K562 (cell line): ENCODE measurements at regions not wholly inside any gene's neighbourhood (a gene's known extent, or its start where the extent isn't known, plus 50 kb on each side); places are given as distances from the start of the nearest gene placed in this dataset.

Experiments
- ATAC-seq: fragments of 200-7000 bp; cut with Tn5 transposase; 3 replicates; pipeline ENCODE4 v1.9.1; 2020; ENCODE audit warnings: moderate library complexity
- BruUV-seq: library from RNA; stranded (reverse); fragments of 400-500 nt; replicated peaks from 2 replicates; lab custom pipeline; 2021; lab: Mats Ljungman, UMichigan
- CTCF ChIA-PET: fragments of 300-600 bp; formaldehyde crosslinking; extraction: SDS; loops from one replicate; lab custom pipeline; 2021; ENCODE audit warnings: low intra/inter-chr PET ratio; lab: Yijun Ruan, JAX
- POLR2A ChIA-PET: fragments of 300-600, 350-650 bp; sonication (Branson Sonifier 250); formaldehyde crosslinking; extraction: SDS; loops from one replicate; lab custom pipeline; 2021; ENCODE audit warnings: antibody characterized with exemption, inconsistent platforms; lab: Yijun Ruan, JAX
- DNase-seq, 4 experiments: peaks; one replicate each; pipeline versions ENCODE4 v3.0.0 to v3.0.0-alpha.2; 2011 to 2018; ENCODE audit warnings: low spot score in 3 of 4, mixed read lengths in 3 of 4; ENCODE audit errors: extremely low read depth in 1 of 4
- FAIRE-seq: peaks from 2 replicates; lab custom pipeline; 2011; peaks lifted over from hg19 to GRCh38; lab: Jason Lieb, UNC
- H2AFZ ChIP-seq: 2 replicates; pipeline ENCODE4 v1.6.0; 2011; ENCODE audit warnings: low read depth, low read length, control low read depth, inconsistent platforms
- H3K27ac ChIP-seq: fragments of 200-600 bp; 3 replicates; pipeline ENCODE4 v1.8.0; 2011; ENCODE audit warnings: low read depth, mild to moderate bottlenecking, control low read depth, inconsistent platforms, low read length, moderate library complexity, mixed read lengths; ENCODE audit errors: extremely low read depth
- H3K27me3 ChIP-seq, 2 experiments: fragments of 300-600 bp in 1 of 2; 2 replicates in 1 of 2; 3 replicates in 1 of 2; pipeline versions ENCODE4 v1.6.0 to v1.8.0; 2011; ENCODE audit warnings: inconsistent platforms in 2 of 2, low read length in 2 of 2, mild to moderate bottlenecking in 1 of 2, mixed read lengths in 1 of 2, moderate library complexity in 1 of 2; ENCODE audit not compliant: control insufficient read depth in 2 of 2, insufficient read depth in 2 of 2
- H3K36me3 ChIP-seq: fragments of 300-600 bp; 3 replicates; pipeline ENCODE4 v1.8.0; 2011; ENCODE audit warnings: mild to moderate bottlenecking, low read length, inconsistent platforms; ENCODE audit not compliant: control insufficient read depth, insufficient read depth
- H3K4me1 ChIP-seq, 2 experiments: fragments of 200-600 bp in 1 of 2; replicated peaks in 1 of 2; 2 replicates in 1 of 2; 3 replicates in 1 of 2; pipeline versions ENCODE4 v1.5.1 to v1.8.0; 2011; ENCODE audit warnings: inconsistent platforms in 2 of 2, low read length in 2 of 2, mild to moderate bottlenecking in 1 of 2, mixed read lengths in 1 of 2, moderate library complexity in 1 of 2; ENCODE audit not compliant: control insufficient read depth in 2 of 2, insufficient read depth in 2 of 2
- H3K4me2 ChIP-seq: 2 replicates; pipeline ENCODE4 v1.6.1; 2011; ENCODE audit warnings: low read length, control low read depth, inconsistent platforms, mixed read lengths; ENCODE audit not compliant: insufficient read depth
- H3K4me3 ChIP-seq: fragments of 200-600 bp; sonication (generic), shearing (Covaris generic); 2 replicates; pipeline ENCODE4 v1.5.1; 2016; ENCODE audit warnings: control low read depth, inconsistent platforms
- H3K79me2 ChIP-seq: fragments of 200-600 bp; 3 replicates; pipeline ENCODE4 v1.8.0; 2011; ENCODE audit warnings: low read length, inconsistent platforms; ENCODE audit not compliant: control insufficient read depth, insufficient read depth
- H3K9ac ChIP-seq, 2 experiments: 2 replicates each; pipeline versions ENCODE4 v1.6.0 to v1.6.1; 2011; ENCODE audit warnings: low read depth in 2 of 2, low read length in 2 of 2, control low read depth in 1 of 2, inconsistent platforms in 1 of 2, mild to moderate bottlenecking in 1 of 2, mixed read lengths in 1 of 2; ENCODE audit not compliant: insufficient read depth in 1 of 2
- H3K9me1 ChIP-seq: one replicate; pipeline ENCODE4 v1.6.0; 2011; ENCODE audit warnings: inconsistent platforms, mild to moderate bottlenecking, low read length, moderate library complexity; ENCODE audit not compliant: control insufficient read depth, insufficient read depth
- H3K9me3 ChIP-seq: replicated peaks from 2 replicates; pipeline ENCODE4 v1.5.1; 2011; ENCODE audit warnings: low read depth, low read length, inconsistent platforms; ENCODE audit not compliant: control insufficient read depth, insufficient read depth
- H4K20me1 ChIP-seq: replicated peaks from 2 replicates; pipeline ENCODE4 v1.6.1; 2011; ENCODE audit warnings: low read length, inconsistent platforms, mixed read lengths; ENCODE audit not compliant: control insufficient read depth, insufficient read depth
- CAMTA2 ChIP-seq: fragments of 250-450 bp; sonication (Bioruptor Pico); conservative IDR thresholded peaks from 2 replicates; pipeline ENCODE4 v1.5.1; 2022
- FOS ChIP-seq: IDR thresholded peaks from 3 replicates; pipeline ENCODE4 v1.6.1; 2011; ENCODE audit not compliant: insufficient read length; ENCODE audit errors: extremely low read depth
- KDM5B ChIP-seq: fragments of 200-600 bp; sonication (generic); IDR thresholded peaks from 2 replicates; pipeline ENCODE4 v1.6.1; 2012; ENCODE audit warnings: low read depth, mild to moderate bottlenecking, moderate library complexity, low read length, control low read depth, inconsistent platforms; ENCODE audit not compliant: insufficient replicate concordance
- NFATC3 ChIP-seq: fragments of 450-650 bp; IDR thresholded peaks from 2 replicates; pipeline ENCODE4 v1.6.1; 2017; ENCODE audit warnings: mild to moderate bottlenecking
- NFYB ChIP-seq: IDR thresholded peaks from 2 replicates; pipeline ENCODE4 v1.6.1; 2011; ENCODE audit warnings: mild to moderate bottlenecking, moderate library complexity; ENCODE audit not compliant: insufficient read length; ENCODE audit errors: extremely low read depth
- RAD51 ChIP-seq: fragments of 450-650 bp; IDR thresholded peaks from 2 replicates; pipeline ENCODE4 v1.7.1; 2016; ENCODE audit warnings: low read depth, mild to moderate bottlenecking, borderline replicate concordance
- SRSF7 ChIP-seq: fragments of 200-400 bp; formaldehyde crosslinking; optimal IDR thresholded peaks from 2 replicates; pipeline ENCODE3; 2017; ENCODE audit warnings: mild to moderate bottlenecking, low read depth, low read length
- TCFL5 ChIP-seq: fragments of 250-450 bp; sonication (Bioruptor Pico); conservative IDR thresholded peaks from 2 replicates; pipeline ENCODE4 v1.6.1; 2021; ENCODE audit warnings: mild to moderate bottlenecking, moderate library complexity, matching md5 sums
- WGBS: fragments of 100-300 bp; shearing (Covaris generic); methylation state at CpG from one replicate; pipeline ENCODE4 v1.1.6; 2016; ENCODE audit warnings: low coverage, mixed read lengths; ENCODE audit not compliant: insufficient coverage; ENCODE audit errors: missing lambda C conversion rate; 5-methylcytosine and 5-hydroxymethylcytosine counted together
- in situ Hi-C: fragments of 300-500 bp; cut with MboI; formaldehyde crosslinking; loops from 4 replicates; pipeline ENCODE4 v1.15.0; 2018; ENCODE audit warnings: inconsistent platforms, mixed read lengths
- intact Hi-C: fragments of 100-400 bp; cut with micrococcal nuclease; formaldehyde crosslinking; loops from 2 replicates; pipeline ENCODE4 v1.14.2; 2022
- TF ChIP-seq, protein P1 (sequence below): sonication (generic); formaldehyde crosslinking; IDR thresholded peaks from 2 replicates; pipeline ENCODE4 v1.9.0; 2022; ENCODE audit warnings: mild to moderate bottlenecking, missing genetic modification reagents
- TF ChIP-seq, protein P2 (sequence below): fragments of 450-650 bp; formaldehyde crosslinking; IDR thresholded peaks from 2 replicates; pipeline ENCODE4 v1.4.0; 2020; ENCODE audit warnings: mild to moderate bottlenecking, mixed read lengths
- TF ChIP-seq, protein P3 (sequence below): sonication (generic); formaldehyde crosslinking; IDR thresholded peaks from 2 replicates; pipeline ENCODE4 v1.5.0; 2020; ENCODE audit warnings: missing genetic modification reagents
- TF ChIP-seq, protein P4 (sequence below): fragments of 250-450 bp; sonication (Bioruptor Pico); IDR thresholded peaks from 2 replicates; pipeline ENCODE4 v1.9.0; 2021; ENCODE audit warnings: mild to moderate bottlenecking

DNA sequence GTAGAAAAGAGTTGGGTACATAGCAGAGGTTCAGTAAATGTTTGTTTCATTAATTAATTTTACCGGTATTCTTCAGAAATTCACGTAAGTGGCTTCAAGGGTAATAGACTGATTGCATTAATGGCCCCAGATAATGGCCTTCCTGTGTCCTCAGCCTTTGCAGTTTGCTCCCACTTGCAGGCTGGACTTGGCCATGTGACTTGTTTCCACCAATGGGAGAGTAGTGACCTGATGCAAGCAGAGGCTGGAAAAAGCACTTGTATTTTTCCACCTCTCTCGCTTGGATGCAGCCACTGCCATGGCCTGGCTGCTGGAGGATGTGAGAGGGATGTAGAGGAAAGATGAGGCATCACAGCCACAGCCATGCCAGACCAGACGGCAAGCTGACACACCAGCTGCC, 480.9 kb downstream of the CDK5RAP2 start:
- ChIA-PET POLR2A (no interaction called here), CTCF (no interaction called here)

More for the DNA sequence above, 480.9 kb downstream of the CDK5RAP2 start:
- H3K9me3 ChIP-seq: no peaks in the 10 kb centered on the region
- peak; percentile 32 to 52 (median 44) for DNase-seq
- no peaks in the 10 kb centered on the region for H3K9me1 ChIP-seq
- peak; percentile 76 for ATAC-seq
- in situ Hi-C loops: no loop called here
- H3K9ac ChIP-seq: no peak overlapping the region
- H3K27ac ChIP-seq: no peak overlapping the region
- TF ChIP-seq FOS: peak; percentile 45
- TF ChIP-seq, protein P1, sequence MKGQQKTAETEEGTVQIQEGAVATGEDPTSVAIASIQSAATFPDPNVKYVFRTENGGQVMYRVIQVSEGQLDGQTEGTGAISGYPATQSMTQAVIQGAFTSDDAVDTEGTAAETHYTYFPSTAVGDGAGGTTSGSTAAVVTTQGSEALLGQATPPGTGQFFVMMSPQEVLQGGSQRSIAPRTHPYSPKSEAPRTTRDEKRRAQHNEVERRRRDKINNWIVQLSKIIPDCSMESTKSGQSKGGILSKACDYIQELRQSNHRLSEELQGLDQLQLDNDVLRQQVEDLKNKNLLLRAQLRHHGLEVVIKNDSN (CRISPR knock-in tag): peak; percentile 51
- no peak for TF ChIP-seq CAMTA2 (CRISPR knock-in tag)
- TF ChIP-seq NFATC3: no peak
- no peak for TF ChIP-seq KDM5B
- peak; percentile 80 for TF ChIP-seq RAD51
- TF ChIP-seq SRSF7: no peak
- TF ChIP-seq, protein P2, sequence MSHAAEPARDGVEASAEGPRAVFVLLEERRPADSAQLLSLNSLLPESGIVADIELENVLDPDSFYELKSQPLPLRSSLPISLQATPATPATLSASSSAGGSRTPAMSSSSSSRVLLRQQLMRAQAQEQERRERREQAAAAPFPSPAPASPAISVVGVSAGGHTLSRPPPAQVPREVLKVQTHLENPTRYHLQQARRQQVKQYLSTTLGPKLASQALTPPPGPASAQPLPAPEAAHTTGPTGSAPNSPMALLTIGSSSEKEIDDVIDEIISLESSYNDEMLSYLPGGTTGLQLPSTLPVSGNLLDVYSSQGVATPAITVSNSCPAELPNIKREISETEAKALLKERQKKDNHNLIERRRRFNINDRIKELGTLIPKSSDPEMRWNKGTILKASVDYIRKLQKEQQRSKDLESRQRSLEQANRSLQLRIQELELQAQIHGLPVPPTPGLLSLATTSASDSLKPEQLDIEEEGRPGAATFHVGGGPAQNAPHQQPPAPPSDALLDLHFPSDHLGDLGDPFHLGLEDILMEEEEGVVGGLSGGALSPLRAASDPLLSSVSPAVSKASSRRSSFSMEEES: peak; percentile 55
- TF ChIP-seq, protein P3, sequence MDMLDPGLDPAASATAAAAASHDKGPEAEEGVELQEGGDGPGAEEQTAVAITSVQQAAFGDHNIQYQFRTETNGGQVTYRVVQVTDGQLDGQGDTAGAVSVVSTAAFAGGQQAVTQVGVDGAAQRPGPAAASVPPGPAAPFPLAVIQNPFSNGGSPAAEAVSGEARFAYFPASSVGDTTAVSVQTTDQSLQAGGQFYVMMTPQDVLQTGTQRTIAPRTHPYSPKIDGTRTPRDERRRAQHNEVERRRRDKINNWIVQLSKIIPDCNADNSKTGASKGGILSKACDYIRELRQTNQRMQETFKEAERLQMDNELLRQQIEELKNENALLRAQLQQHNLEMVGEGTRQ (CRISPR knock-in tag): peak; percentile 89
- peak; percentile 86 for TF ChIP-seq NFYB
- TF ChIP-seq, protein P4, sequence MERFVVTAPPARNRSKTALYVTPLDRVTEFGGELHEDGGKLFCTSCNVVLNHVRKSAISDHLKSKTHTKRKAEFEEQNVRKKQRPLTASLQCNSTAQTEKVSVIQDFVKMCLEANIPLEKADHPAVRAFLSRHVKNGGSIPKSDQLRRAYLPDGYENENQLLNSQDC (CRISPR knock-in tag): no peak
- no peak for TF ChIP-seq TCFL5 (CRISPR knock-in tag)
- H3K4me1 ChIP-seq: no peaks in the 10 kb centered on the region
- no peaks in the 10 kb centered on the region for H3K27me3 ChIP-seq
- 0% methylated on average over 4 of the region's 4 CpGs for WGBS
- no peaks in the 10 kb centered on the region for H3K79me2 ChIP-seq
- no peak overlapping the region for H3K4me3 ChIP-seq
- intact Hi-C loops: no loop called here
- no peak overlapping the region for H3K4me2 ChIP-seq
- no peak for FAIRE-seq
- H3K36me3 ChIP-seq: no peaks in the 10 kb centered on the region
- no peaks in the 10 kb centered on the region for H4K20me1 ChIP-seq
- BruUV-seq: no TSS peak
- no peak overlapping the region for H2AFZ ChIP-seq
